GM10266 (cell line): ENCODE measurements at regions not wholly inside any gene's neighbourhood (a gene's known extent, or its start where the extent isn't known, plus 50 kb on each side); places are given as distances from the start of the nearest gene placed in this dataset.

Experiments
- DNase-seq: peaks from one replicate; pipeline ENCODE4 v3.0.0; 2012; ENCODE audit errors: extremely low spot score
- CTCF ChIP-seq: IDR thresholded peaks from 2 replicates; pipeline ENCODE4 v1.5.1; 2012; ENCODE audit warnings: mild to moderate bottlenecking, low read depth; ENCODE audit not compliant: control insufficient read depth, insufficient read depth; ENCODE audit errors: missing control alignments

- no peak for TF ChIP-seq CTCF
- no peak for DNase-seq
These were observed 466.1 kb upstream of the LINC00305 start for GRCh38 chr18:64615021-64615420.

GRCh38 chr18:64614446-64614845, 465.6 kb upstream of the LINC00305 start:
- no peak for TF ChIP-seq CTCF
- DNase-seq, result no peak

GRCh38 chr18:64592246-64592645, 443.4 kb upstream of the LINC00305 start:
- TF ChIP-seq CTCF, result no peak

GRCh38 chr18:64589000-64589399, 440.1 kb upstream of the LINC00305 start:
- DNase-seq, result no peak
- TF ChIP-seq CTCF, result no peak

More at GRCh38 chr18:64592246-64592645, 443.4 kb upstream of the LINC00305 start:
- DNase-seq, result no peak

GRCh38 chr18:64566456-64566855, 417.6 kb upstream of the LINC00305 start:
- DNase-seq, result no peak
- no peak for TF ChIP-seq CTCF

GRCh38 chr18:64562651-64563050, 413.8 kb upstream of the LINC00305 start:
- TF ChIP-seq CTCF, result no peak
- DNase-seq, result no peak

- no peak for DNase-seq
- no peak for TF ChIP-seq CTCF
These were observed 397.6 kb upstream of the LINC00305 start for GRCh38 chr18:64546451-64546850.
